ENCODE measurements at regions not wholly inside any gene's neighbourhood (a gene's known extent, or its start where the extent isn't known, plus 50 kb on each side); places are given as distances from the start of the nearest gene placed in this dataset.
A peak's percentile ranks its signal among the peaks of the same experiment; 100 is the strongest.

- Histone ChIP-seq H2AFZ (ENCODE audit: low read depth, low read length) (no peak overlapping the region; the same call in 1 of the 2 replicates), H3K9me3 (ENCODE audit: insufficient read depth, low read length) (no peaks in the 10 kb centered on the region), H3K79me2 (ENCODE audit: low read length) (no peaks in the 10 kb centered on the region), H3K27me3 (ENCODE audit: low read depth, low read length) (peaks cover 11% of the 10 kb centered on the region; the same call in 1 of the 2 replicates), H3K4me1 (ENCODE audit: low read length) (peaks cover 5% of the 10 kb centered on the region; the same call in 1 of the 2 replicates), H3K4me3 (ENCODE audit: low read length) (no peak overlapping the region), H4K20me1 (ENCODE audit: insufficient read depth, low read length) (no peaks in the 10 kb centered on the region), H3K36me3 (replicated peaks; ENCODE audit: low read depth, low read length) (no peaks in the 10 kb centered on the region), H3K27ac (ENCODE audit: low read length) (no peak overlapping the region), H3K4me2 (ENCODE audit: low read length) (no peak overlapping the region), H3K9ac (ENCODE audit: low read length) (no peak overlapping the region)
- TF ChIP-seq EZH2phosphoT487 (IDR thresholded peaks at IDR 0.05; ENCODE audit: low read depth) = no peak
- TF ChIP-seq CTCF (IDR thresholded peaks at IDR 0.05; ENCODE audit: low read depth, low read length) = no peak
Observed at GRCh38 chr2:64352292-64352691, 101.7 kb upstream of the LGALSL start.

- no peak overlapping the region for H3K27ac ChIP-seq (ENCODE audit: low read length)
- peaks cover 19% of the 10 kb centered on the region for H3K27me3 ChIP-seq (ENCODE audit: low read depth, low read length)
Observed at GRCh38 chr2:64354857-64355680, 98.9 kb upstream of the LGALSL start.

GRCh38 chr2:64356906-64357305 lies 97.1 kb upstream of the LGALSL start:
- no peak overlapping the region for H3K9ac ChIP-seq (ENCODE audit: low read length)
- TF ChIP-seq CTCF (IDR thresholded peaks at IDR 0.05; ENCODE audit: low read depth, low read length) = no peak
- TF ChIP-seq EZH2phosphoT487 (IDR thresholded peaks at IDR 0.05; ENCODE audit: low read depth) = no peak
- H3K4me3 ChIP-seq (ENCODE audit: low read length) = no peak overlapping the region
- no peaks in the 10 kb centered on the region for H3K9me3 ChIP-seq (ENCODE audit: insufficient read depth, low read length)
- no peak overlapping the region for H3K27ac ChIP-seq (ENCODE audit: low read length)
- peaks cover 24% of the 10 kb centered on the region for H3K27me3 ChIP-seq (ENCODE audit: low read depth, low read length)
- no peak overlapping the region for H2AFZ ChIP-seq (ENCODE audit: low read depth, low read length)
- H3K36me3 ChIP-seq (replicated peaks; ENCODE audit: low read depth, low read length) = no peaks in the 10 kb centered on the region
- H3K79me2 ChIP-seq (ENCODE audit: low read length) = no peaks in the 10 kb centered on the region
- no peaks in the 10 kb centered on the region for H4K20me1 ChIP-seq (ENCODE audit: insufficient read depth, low read length)
- peaks cover 18% of the 10 kb centered on the region for H3K4me1 ChIP-seq (ENCODE audit: low read length)
- no peak overlapping the region for H3K4me2 ChIP-seq (ENCODE audit: low read length)

More at GRCh38 chr2:64354857-64355680, 98.9 kb upstream of the LGALSL start:
- Histone ChIP-seq H3K36me3 (replicated peaks; ENCODE audit: low read depth, low read length) (no peaks in the 10 kb centered on the region), H3K9ac (ENCODE audit: low read length) (no peak overlapping the region), H3K9me3 (ENCODE audit: insufficient read depth, low read length) (no peaks in the 10 kb centered on the region), H4K20me1 (ENCODE audit: insufficient read depth, low read length) (no peaks in the 10 kb centered on the region), H3K4me3 (ENCODE audit: low read length) (no peak overlapping the region), H3K4me1 (ENCODE audit: low read length) (peaks cover 14% of the 10 kb centered on the region), H3K4me2 (ENCODE audit: low read length) (no peak overlapping the region), H2AFZ (ENCODE audit: low read depth, low read length) (no peak overlapping the region), H3K79me2 (ENCODE audit: low read length) (no peaks in the 10 kb centered on the region)
- no peak for TF ChIP-seq CTCF (IDR thresholded peaks at IDR 0.05; ENCODE audit: low read depth, low read length)
- no peak for TF ChIP-seq EZH2phosphoT487 (IDR thresholded peaks at IDR 0.05; ENCODE audit: low read depth)

- Histone ChIP-seq H3K4me1 (ENCODE audit: low read length) (peaks cover 18% of the 10 kb centered on the region), H3K36me3 (replicated peaks; ENCODE audit: low read depth, low read length) (no peaks in the 10 kb centered on the region), H3K4me2 (ENCODE audit: low read length) (peak overlapping the region; percentile 92), H3K9ac (ENCODE audit: low read length) (peak overlapping the region; percentile 42; the same call in 1 of the 2 replicates), H3K9me3 (ENCODE audit: insufficient read depth, low read length) (no peaks in the 10 kb centered on the region), H2AFZ (ENCODE audit: low read depth, low read length) (peak overlapping the region; percentile 98), H3K27me3 (ENCODE audit: low read depth, low read length) (peaks cover 24% of the 10 kb centered on the region), H3K4me3 (ENCODE audit: low read length) (peak overlapping the region; percentile 61), H3K79me2 (ENCODE audit: low read length) (no peaks in the 10 kb centered on the region), H3K27ac (ENCODE audit: low read length) (no peak overlapping the region), H4K20me1 (ENCODE audit: insufficient read depth, low read length) (no peaks in the 10 kb centered on the region)
- TF ChIP-seq CTCF (IDR thresholded peaks at IDR 0.05; ENCODE audit: low read depth, low read length) (no peak), EZH2phosphoT487 (IDR thresholded peaks at IDR 0.05; ENCODE audit: low read depth) (no peak)
Observed at GRCh38 chr2:64359171-64359891, 94.6 kb upstream of the LGALSL start.

Measured in OCI-LY3 (cell line).